Uterus (tissue), 3 donors: ENCODE measurements at regions not wholly inside any gene's neighbourhood (a gene's known extent, or its start where the extent isn't known, plus 50 kb on each side); places are given as distances from the start of the nearest gene placed in this dataset.

Source experiments
- DNase-seq, 2 donors: peaks; one replicate each; pipeline ENCODE4 v3.0.0-alpha.2; 2019 to 2020
- H3K27ac ChIP-seq, 2 donors: fragments of 200-600 bp; sonication (generic); 1 replicate in 1 of 2; 2 replicates in 1 of 2; pipeline ENCODE4 v1.5.1; 2016 to 2018
- H3K27me3 ChIP-seq, 2 donors: fragments of 200-600 bp; sonication (generic); one replicate each; pipeline ENCODE4 v1.5.1; 2018 to 2019; ENCODE audit warnings: control low read depth in 1 of 2
- H3K36me3 ChIP-seq, 2 donors: fragments of 200-600 bp; sonication (generic); one replicate each; pipeline ENCODE4 v1.5.1; 2019; ENCODE audit warnings: control low read depth in 1 of 2
- H3K4me1 ChIP-seq, 2 donors: fragments of 200-600 bp; sonication (generic); one replicate each; pipeline ENCODE4 v1.5.1; 2018 to 2019; ENCODE audit warnings: control low read depth in 1 of 2
- H3K4me3 ChIP-seq, 2 donors: fragments of 200-600 bp; sonication (generic); 1 replicate in 1 of 2; 2 replicates in 1 of 2; pipeline ENCODE4 v1.5.1; 2018 to 2019; ENCODE audit warnings: mild to moderate bottlenecking in 1 of 2
- H3K9me3 ChIP-seq, 2 donors: fragments of 200-600 bp; sonication (generic); one replicate each; pipeline ENCODE4 v1.5.1; 2019; ENCODE audit warnings: control low read depth in 1 of 2
- POLR2A ChIP-seq, 2 donors: fragments of 450-650 bp; IDR thresholded peaks; one replicate each; pipeline ENCODE4 v1.6.1; 2016; ENCODE audit warnings: antibody characterized with exemption in 2 of 2, mild to moderate bottlenecking in 1 of 2, moderate library complexity in 1 of 2
- intact Hi-C: fragments of 100-400 bp; cut with DNase I; formaldehyde crosslinking; loops from one replicate; pipeline ENCODE4 v1.15.1; 2023; ENCODE audit warnings: low total_unique reads
- TF ChIP-seq, protein P1 (sequence below), 4 experiments: fragments of 200-600 bp in 2 of 4; fragments of 450-650 bp in 2 of 4; sonication (generic) in 2 of 4; IDR thresholded peaks; one replicate each; pipeline ENCODE4 v1.5.1; 2016 to 2019; ENCODE audit warnings: antibody characterized with exemption in 4 of 4, mild to moderate bottlenecking in 2 of 4, moderate library complexity in 1 of 4
- donor health status: DM: yes; HTN: yes; CAD: no.

- H3K9me3 ChIP-seq: no peaks in the 10 kb centered on the region
- intact Hi-C loops: no loop called here
- H3K36me3 ChIP-seq: no peaks in the 10 kb centered on the region
- no peak for DNase-seq
- H3K4me1 ChIP-seq: no peaks in the 10 kb centered on the region
- H3K27ac ChIP-seq: no peak overlapping the region
- TF ChIP-seq POLR2A (IDR thresholded peaks at IDR 0.05): no peak
- TF ChIP-seq, protein P1, sequence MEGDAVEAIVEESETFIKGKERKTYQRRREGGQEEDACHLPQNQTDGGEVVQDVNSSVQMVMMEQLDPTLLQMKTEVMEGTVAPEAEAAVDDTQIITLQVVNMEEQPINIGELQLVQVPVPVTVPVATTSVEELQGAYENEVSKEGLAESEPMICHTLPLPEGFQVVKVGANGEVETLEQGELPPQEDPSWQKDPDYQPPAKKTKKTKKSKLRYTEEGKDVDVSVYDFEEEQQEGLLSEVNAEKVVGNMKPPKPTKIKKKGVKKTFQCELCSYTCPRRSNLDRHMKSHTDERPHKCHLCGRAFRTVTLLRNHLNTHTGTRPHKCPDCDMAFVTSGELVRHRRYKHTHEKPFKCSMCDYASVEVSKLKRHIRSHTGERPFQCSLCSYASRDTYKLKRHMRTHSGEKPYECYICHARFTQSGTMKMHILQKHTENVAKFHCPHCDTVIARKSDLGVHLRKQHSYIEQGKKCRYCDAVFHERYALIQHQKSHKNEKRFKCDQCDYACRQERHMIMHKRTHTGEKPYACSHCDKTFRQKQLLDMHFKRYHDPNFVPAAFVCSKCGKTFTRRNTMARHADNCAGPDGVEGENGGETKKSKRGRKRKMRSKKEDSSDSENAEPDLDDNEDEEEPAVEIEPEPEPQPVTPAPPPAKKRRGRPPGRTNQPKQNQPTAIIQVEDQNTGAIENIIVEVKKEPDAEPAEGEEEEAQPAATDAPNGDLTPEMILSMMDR (IDR thresholded peaks at IDR 0.05): no peak
- no peak overlapping the region for H3K4me3 ChIP-seq
- H3K27me3 ChIP-seq: no peaks in the 10 kb centered on the region
These were observed 476.6 kb upstream of the SGCD start for GRCh38 chr5:155850370-155850769.

DNA sequence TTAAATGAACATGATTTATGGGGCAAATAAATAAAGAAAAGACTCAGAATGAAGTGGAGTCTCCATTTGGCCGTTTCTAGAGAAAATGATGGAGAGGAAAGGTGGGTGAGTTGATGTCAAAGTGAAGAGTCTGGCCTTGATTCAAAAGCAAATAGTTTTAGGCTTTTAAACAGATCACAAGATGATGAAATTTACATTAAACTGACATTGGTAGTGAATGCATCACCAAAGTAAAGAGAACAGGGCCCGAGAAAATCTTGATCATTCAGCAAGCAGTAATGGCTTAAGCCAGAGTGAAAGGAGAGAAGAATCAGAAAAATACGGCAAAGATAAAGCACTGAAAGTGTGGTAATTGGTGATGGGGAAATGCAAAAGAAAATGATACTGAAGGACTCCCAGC lies 460.0 kb upstream of the SGCD start:
- no peaks in the 10 kb centered on the region for H3K27me3 ChIP-seq
- H3K36me3 ChIP-seq: no peaks in the 10 kb centered on the region
- TF ChIP-seq, protein P1 (IDR thresholded peaks at IDR 0.05): no peak
- no peak for TF ChIP-seq POLR2A (IDR thresholded peaks at IDR 0.05)
- no peaks in the 10 kb centered on the region for H3K4me1 ChIP-seq
- H3K27ac ChIP-seq: no peak overlapping the region
- DNase-seq: no peak
- no peak overlapping the region for H3K4me3 ChIP-seq
- intact Hi-C loops: no loop called here
- no peaks in the 10 kb centered on the region for H3K9me3 ChIP-seq

DNA sequence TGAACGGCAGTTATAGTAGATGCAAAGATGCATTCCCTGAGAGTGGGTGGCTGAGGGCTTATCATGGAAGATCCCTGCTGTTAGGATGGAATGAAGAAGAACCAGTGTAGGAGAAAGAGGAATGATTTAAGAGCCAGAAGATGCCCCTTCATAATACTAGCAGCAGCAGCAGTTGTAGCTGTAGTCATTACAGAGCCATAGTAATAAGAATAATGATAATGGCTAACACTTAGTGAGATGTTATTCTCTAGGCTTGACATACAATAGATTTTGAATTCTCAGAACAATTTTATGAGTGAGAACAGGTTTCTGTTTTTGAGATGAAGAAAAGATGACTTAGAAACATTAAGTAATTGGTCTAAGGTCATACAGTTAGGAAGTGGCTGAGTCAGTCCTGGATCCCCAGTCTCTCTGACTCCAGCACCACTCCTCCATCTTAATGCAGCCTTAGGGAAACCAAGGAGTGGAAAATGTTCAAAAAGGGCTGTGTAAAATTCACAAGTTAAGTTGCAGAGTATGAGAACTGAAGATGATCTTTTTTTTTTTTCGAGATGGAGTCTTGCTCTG lies 459.4 kb upstream of the SGCD start:
- Histone ChIP-seq H3K4me1 (no peaks in the 10 kb centered on the region), H3K4me3 (no peak overlapping the region), H3K9me3 (no peaks in the 10 kb centered on the region), H3K36me3 (no peaks in the 10 kb centered on the region), H3K27me3 (no peaks in the 10 kb centered on the region), H3K27ac (no peak overlapping the region)
- intact Hi-C loops: no loop called here
- no peak for DNase-seq
- TF ChIP-seq POLR2A (IDR thresholded peaks at IDR 0.05): no peak
- TF ChIP-seq, protein P1 (IDR thresholded peaks at IDR 0.05): no peak

GRCh38 chr5:155870636-155871035 lies 456.3 kb upstream of the SGCD start:
- TF ChIP-seq POLR2A (IDR thresholded peaks at IDR 0.05): no peak
- no peaks in the 10 kb centered on the region for H3K9me3 ChIP-seq
- no peak overlapping the region for H3K27ac ChIP-seq
- intact Hi-C loops: no loop called here
- no peaks in the 10 kb centered on the region for H3K27me3 ChIP-seq
- H3K4me1 ChIP-seq: no peaks in the 10 kb centered on the region
- no peak overlapping the region for H3K4me3 ChIP-seq
- no peaks in the 10 kb centered on the region for H3K36me3 ChIP-seq
- DNase-seq: no peak

GRCh38 chr5:155871623-155872022 lies 455.3 kb upstream of the SGCD start:
- intact Hi-C loops: no loop called here
- Histone ChIP-seq H3K27me3 (no peaks in the 10 kb centered on the region), H3K36me3 (no peaks in the 10 kb centered on the region), H3K4me3 (no peak overlapping the region), H3K27ac (no peak overlapping the region), H3K4me1 (no peaks in the 10 kb centered on the region), H3K9me3 (no peaks in the 10 kb centered on the region)
- TF ChIP-seq, protein P1 (IDR thresholded peaks at IDR 0.05): no peak
- TF ChIP-seq POLR2A (IDR thresholded peaks at IDR 0.05): no peak
- no peak for DNase-seq
